C4-2B (cell line): ENCODE measurements at regions not wholly inside any gene's neighbourhood (a gene's known extent, or its start where the extent isn't known, plus 50 kb on each side); places are given as distances from the start of the nearest gene placed in this dataset.
"Not testable (repeated sequence)": the region's sequence is repeated elsewhere in the genome, so short reads cannot be mapped to it uniquely, and the experiment has no call there.

Experiments used
- H3K27ac ChIP-seq: fragments of 450-650 bp; 2 replicates; pipeline ENCODE4 v1.5.1; 2017
- CTCF ChIP-seq: fragments of 450-650 bp; conservative IDR thresholded peaks from 2 replicates; pipeline ENCODE4 v1.5.1; 2017; ENCODE audit warnings: mild to moderate bottlenecking
- ZFX ChIP-seq: fragments of 450-650 bp; IDR thresholded peaks from 2 replicates; pipeline ENCODE4 v1.6.1; 2017

GRCh38 chr1:65020774-65021173, 54.4 kb upstream of the JAK1 start:
- no peak overlapping the region for H3K27ac ChIP-seq
- TF ChIP-seq ZFX (no peak), CTCF (peak; percentile 41)

- H3K27ac ChIP-seq, result no peak overlapping the region
- TF ChIP-seq CTCF, result no peak
- no peak for TF ChIP-seq ZFX
Measured at GRCh38 chr1:65021795-65022194, 55.4 kb upstream of the JAK1 start.

DNA sequence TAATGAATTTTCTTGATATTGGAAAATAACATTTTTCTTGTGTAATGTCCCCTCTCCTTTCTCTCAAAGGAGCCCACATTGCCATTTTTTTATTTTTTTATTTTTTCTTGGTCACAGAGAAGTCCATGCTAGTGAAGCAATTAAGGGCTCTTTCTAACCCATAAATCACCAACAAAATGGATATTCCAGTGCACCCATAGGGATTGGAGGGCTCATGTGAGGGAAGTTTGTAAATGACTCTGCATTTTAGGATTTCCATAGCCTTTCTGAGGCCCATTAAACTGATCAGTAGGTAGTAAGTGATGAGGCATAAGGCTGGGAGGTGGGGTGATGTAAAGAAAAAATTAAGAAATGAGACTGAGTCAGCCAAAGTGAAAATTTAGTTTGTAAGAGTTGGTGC, 55.9 kb upstream of the JAK1 start:
- no peak for TF ChIP-seq ZFX
- no peak for TF ChIP-seq CTCF

GRCh38 chr1:65025794-65026193, 59.4 kb upstream of the JAK1 start:
- no peak for TF ChIP-seq CTCF
- no peak for TF ChIP-seq ZFX

More for the DNA sequence above, 55.9 kb upstream of the JAK1 start:
- H3K27ac ChIP-seq, result no peak overlapping the region

DNA sequence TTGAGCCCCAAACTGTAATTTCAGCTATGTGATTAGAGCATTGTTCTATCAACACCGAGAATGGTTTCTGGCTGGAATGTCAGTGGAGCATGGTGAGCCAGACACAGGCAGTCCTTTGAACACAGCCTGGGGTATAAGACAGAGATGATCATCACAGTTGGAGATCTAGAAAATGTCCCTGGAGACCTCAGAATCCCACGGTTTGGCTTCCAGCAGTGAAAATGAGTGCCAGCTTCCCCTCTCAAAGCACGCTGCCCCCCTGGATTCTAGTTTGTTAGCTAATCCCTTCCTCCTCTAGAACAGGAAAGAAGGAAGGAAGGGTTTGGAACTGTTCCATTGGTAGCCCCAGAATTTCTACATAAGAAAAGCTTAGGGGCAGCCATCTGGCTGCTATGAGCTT, 59.9 kb upstream of the JAK1 start:
- H3K27ac ChIP-seq, result no peak overlapping the region
- TF ChIP-seq ZFX, result no peak
- TF ChIP-seq CTCF, result no peak

More at GRCh38 chr1:65025794-65026193, 59.4 kb upstream of the JAK1 start:
- no peak overlapping the region for H3K27ac ChIP-seq

GRCh38 chr1:65027666-65028358, 61.5 kb upstream of the JAK1 start:
- H3K27ac ChIP-seq, result no peak overlapping the region
- TF ChIP-seq CTCF (no peak), ZFX (no peak)

DNA sequence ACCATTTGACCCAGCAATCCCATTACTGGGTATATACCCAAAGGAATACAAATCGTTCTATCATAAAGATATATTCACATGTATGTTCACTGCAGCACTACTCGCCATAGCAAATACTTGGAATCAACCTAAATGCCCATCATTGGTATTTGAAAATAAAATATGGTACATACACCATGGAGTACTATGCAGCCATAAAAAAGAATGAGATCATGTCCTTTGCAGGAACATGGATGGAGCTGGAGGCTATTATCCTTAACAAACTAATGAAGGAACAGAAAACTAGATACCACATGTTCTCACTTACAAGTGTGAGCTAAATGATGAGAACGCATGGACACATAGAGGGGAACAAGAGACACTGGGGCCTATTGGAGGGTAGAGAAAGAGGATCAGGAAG, 63.1 kb upstream of the JAK1 start:
- not testable (repeated sequence) for H3K27ac ChIP-seq

GRCh38 chr1:65034879-65035278, 68.5 kb upstream of the JAK1 start:
- H3K27ac ChIP-seq, result not testable (repeated sequence)
